ENCODE measurements at regions not wholly inside any gene's neighbourhood (a gene's known extent, or its start where the extent isn't known, plus 50 kb on each side); places are given as distances from the start of the nearest gene placed in this dataset.

GRCh38 chr4:155009288-155009687 is 199.1 kb upstream of the NPY2R start:
- Histone ChIP-seq H3K27ac (no peak overlapping the region), H3K9me3 (no peaks in the 10 kb centered on the region), H3K4me3 (no peak overlapping the region), H3K27me3 (no peaks in the 10 kb centered on the region), H3K36me3 (no peaks in the 10 kb centered on the region), H3K4me1 (no peaks in the 10 kb centered on the region)
- DNase-seq: no peak
- intact Hi-C loops (cut with DNase I; ENCODE audit: low total_unique reads): no loop called here
- TF ChIP-seq, protein P1, sequence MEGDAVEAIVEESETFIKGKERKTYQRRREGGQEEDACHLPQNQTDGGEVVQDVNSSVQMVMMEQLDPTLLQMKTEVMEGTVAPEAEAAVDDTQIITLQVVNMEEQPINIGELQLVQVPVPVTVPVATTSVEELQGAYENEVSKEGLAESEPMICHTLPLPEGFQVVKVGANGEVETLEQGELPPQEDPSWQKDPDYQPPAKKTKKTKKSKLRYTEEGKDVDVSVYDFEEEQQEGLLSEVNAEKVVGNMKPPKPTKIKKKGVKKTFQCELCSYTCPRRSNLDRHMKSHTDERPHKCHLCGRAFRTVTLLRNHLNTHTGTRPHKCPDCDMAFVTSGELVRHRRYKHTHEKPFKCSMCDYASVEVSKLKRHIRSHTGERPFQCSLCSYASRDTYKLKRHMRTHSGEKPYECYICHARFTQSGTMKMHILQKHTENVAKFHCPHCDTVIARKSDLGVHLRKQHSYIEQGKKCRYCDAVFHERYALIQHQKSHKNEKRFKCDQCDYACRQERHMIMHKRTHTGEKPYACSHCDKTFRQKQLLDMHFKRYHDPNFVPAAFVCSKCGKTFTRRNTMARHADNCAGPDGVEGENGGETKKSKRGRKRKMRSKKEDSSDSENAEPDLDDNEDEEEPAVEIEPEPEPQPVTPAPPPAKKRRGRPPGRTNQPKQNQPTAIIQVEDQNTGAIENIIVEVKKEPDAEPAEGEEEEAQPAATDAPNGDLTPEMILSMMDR (IDR thresholded peaks at IDR 0.05): no peak
- TF ChIP-seq POLR2A (IDR thresholded peaks at IDR 0.05): no peak

DNA sequence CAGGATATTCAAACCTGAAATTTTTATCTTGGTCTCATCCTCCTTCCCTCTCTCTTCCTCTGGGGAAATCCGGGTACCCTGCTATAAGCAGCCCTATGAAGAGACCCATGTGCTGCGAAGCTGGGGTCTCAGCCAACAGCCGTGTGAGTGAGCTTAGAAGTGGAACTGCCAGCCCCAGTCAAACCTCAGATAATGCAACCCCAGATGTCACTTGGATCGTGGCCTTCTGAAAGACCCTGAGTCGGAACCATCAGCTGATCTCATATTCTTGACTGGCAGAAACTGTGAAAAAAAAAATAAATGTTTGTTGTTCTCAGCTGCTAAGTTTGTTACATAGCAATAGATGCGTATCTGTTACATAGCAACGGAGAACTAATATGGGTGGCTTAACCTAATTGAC is 198.1 kb upstream of the NPY2R start:
- DNase-seq: no peak
- H3K4me1 ChIP-seq: no peaks in the 10 kb centered on the region
- intact Hi-C loops (cut with DNase I; ENCODE audit: low total_unique reads): no loop called here

GRCh38 chr4:155011163-155011780 is 197.2 kb upstream of the NPY2R start:
- Histone ChIP-seq H3K4me1 (no peaks in the 10 kb centered on the region), H3K4me3 (no peak overlapping the region), H3K36me3 (no peaks in the 10 kb centered on the region), H3K27ac (no peak overlapping the region), H3K27me3 (no peaks in the 10 kb centered on the region), H3K9me3 (no peaks in the 10 kb centered on the region)
- DNase-seq: no peak
- TF ChIP-seq, protein P1 (IDR thresholded peaks at IDR 0.05): no peak
- no peak for TF ChIP-seq POLR2A (IDR thresholded peaks at IDR 0.05)
- intact Hi-C loops (cut with DNase I; ENCODE audit: low total_unique reads): no loop called here

More for the DNA sequence above, 198.1 kb upstream of the NPY2R start:
- Histone ChIP-seq H3K4me3 (no peak overlapping the region), H3K36me3 (no peaks in the 10 kb centered on the region), H3K9me3 (no peaks in the 10 kb centered on the region), H3K27me3 (no peaks in the 10 kb centered on the region), H3K27ac (no peak overlapping the region)
- TF ChIP-seq, protein P1 (IDR thresholded peaks at IDR 0.05): no peak
- no peak for TF ChIP-seq POLR2A (IDR thresholded peaks at IDR 0.05)

DNA sequence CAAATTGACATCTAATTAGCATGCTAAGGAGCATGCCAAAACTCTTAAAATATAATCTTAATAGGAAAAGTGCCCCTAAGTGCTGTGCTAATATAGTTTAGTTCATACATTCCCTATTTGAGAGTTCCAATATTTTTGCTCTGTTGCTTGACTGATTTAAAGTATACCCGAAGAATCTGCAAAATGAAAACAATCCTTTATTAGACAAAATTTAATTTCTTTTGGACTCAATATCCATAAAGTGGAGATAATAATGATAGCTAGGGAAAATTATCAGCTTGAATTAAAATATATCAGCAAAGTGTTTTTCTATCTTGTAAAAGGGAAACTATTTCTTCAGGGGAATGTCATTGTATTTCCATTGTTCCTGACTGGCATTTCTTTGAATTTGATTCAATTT is 196.0 kb upstream of the NPY2R start:
- Histone ChIP-seq H3K27ac (no peak overlapping the region), H3K4me3 (no peak overlapping the region), H3K4me1 (no peaks in the 10 kb centered on the region), H3K9me3 (no peaks in the 10 kb centered on the region), H3K27me3 (no peaks in the 10 kb centered on the region), H3K36me3 (no peaks in the 10 kb centered on the region)
- DNase-seq: no peak
- intact Hi-C loops (cut with DNase I; ENCODE audit: low total_unique reads): no loop called here
- TF ChIP-seq POLR2A (IDR thresholded peaks at IDR 0.05): no peak
- TF ChIP-seq, protein P1 (IDR thresholded peaks at IDR 0.05): no peak

DNA sequence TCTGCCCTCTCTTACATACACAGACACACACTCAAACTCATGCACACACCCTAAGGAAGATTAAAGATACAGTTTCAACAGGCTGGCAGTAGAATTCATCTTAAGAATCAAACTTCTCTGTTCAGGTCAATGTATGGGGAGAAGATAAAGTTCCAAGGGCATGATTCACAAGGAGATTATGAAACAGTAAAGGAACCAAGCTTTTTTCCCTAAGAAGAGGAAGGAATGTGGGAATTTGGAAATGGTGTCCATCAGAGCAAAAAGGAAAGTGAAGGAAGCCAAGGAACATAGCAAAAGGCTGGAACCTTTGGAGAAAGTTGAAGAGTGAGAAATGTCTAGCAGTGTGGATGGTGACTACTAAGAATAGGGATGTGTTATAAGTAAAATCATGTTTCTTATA is 191.0 kb upstream of the NPY2R start:
- intact Hi-C loops (cut with DNase I; ENCODE audit: low total_unique reads): no loop called here
- no peaks in the 10 kb centered on the region for H3K27me3 ChIP-seq
- H3K36me3 ChIP-seq: no peaks in the 10 kb centered on the region
- no peak for DNase-seq
- TF ChIP-seq, protein P1 (IDR thresholded peaks at IDR 0.05): no peak
- TF ChIP-seq POLR2A (IDR thresholded peaks at IDR 0.05): no peak
- no peaks in the 10 kb centered on the region for H3K4me1 ChIP-seq
- no peak overlapping the region for H3K27ac ChIP-seq
- H3K9me3 ChIP-seq: no peaks in the 10 kb centered on the region
- H3K4me3 ChIP-seq: no peak overlapping the region

Data from uterus (tissue), 3 donors.